ENCODE measurements at regions not wholly inside any gene's neighbourhood (a gene's known extent, or its start where the extent isn't known, plus 50 kb on each side); places are given as distances from the start of the nearest gene placed in this dataset.

DNA sequence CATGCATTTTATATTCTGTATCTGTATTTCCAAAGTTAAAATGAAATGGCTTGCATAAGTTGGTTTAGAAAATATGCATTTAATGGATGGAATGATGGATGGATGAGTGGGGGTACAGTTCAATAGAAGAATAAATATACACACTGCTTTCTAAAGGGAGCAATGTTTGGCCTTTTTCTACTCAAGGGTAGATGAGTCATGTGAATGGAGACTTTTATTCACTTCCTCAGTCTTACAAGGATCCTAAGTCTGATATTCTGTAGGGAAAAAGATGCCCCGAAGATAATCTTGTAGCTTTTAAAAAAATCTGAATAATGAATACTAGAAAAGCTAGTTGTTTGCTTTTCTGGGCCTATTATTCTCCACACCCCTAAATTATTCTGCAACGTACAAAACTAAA is 2112.1 kb downstream of the MAT2B start:
- Histone ChIP-seq H3K9me3 (no peaks in the 10 kb centered on the region), H3K27me3 (no peaks in the 10 kb centered on the region), H3K36me3 (no peaks in the 10 kb centered on the region), H3K4me1 (no peaks in the 10 kb centered on the region), H3K4me3 (ENCODE audit: low read depth, low read length) (no peak overlapping the region)
- DNase-seq: no peak
- TF ChIP-seq, protein P1, sequence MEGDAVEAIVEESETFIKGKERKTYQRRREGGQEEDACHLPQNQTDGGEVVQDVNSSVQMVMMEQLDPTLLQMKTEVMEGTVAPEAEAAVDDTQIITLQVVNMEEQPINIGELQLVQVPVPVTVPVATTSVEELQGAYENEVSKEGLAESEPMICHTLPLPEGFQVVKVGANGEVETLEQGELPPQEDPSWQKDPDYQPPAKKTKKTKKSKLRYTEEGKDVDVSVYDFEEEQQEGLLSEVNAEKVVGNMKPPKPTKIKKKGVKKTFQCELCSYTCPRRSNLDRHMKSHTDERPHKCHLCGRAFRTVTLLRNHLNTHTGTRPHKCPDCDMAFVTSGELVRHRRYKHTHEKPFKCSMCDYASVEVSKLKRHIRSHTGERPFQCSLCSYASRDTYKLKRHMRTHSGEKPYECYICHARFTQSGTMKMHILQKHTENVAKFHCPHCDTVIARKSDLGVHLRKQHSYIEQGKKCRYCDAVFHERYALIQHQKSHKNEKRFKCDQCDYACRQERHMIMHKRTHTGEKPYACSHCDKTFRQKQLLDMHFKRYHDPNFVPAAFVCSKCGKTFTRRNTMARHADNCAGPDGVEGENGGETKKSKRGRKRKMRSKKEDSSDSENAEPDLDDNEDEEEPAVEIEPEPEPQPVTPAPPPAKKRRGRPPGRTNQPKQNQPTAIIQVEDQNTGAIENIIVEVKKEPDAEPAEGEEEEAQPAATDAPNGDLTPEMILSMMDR (IDR thresholded peaks at IDR 0.05; ENCODE audit: low read depth, low read length): no peak

DNA sequence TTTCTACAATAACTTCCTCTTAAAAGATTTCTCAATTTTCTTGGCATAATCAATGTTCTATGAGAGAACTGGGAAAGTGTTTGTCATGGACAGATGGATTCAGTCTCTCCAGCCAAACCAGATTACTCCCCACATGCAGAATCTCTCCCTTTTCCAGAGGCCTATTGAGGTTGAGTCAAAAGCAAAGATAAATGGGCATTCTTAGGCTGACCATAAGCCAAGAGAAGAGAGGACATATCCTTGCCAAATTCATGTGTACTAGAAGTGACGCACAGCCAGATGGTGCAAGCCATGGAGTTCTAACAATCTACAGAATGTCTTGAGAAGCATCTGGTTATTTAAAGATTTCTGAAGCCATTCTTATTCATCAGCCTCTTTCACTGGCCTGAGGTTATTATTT is 2115.0 kb downstream of the MAT2B start:
- no peak overlapping the region for H3K4me3 ChIP-seq (ENCODE audit: low read depth, low read length)
- no peaks in the 10 kb centered on the region for H3K9me3 ChIP-seq
- H3K36me3 ChIP-seq: no peaks in the 10 kb centered on the region
- H3K27me3 ChIP-seq: no peaks in the 10 kb centered on the region
- no peak for DNase-seq
- no peaks in the 10 kb centered on the region for H3K4me1 ChIP-seq
- TF ChIP-seq, protein P1 (IDR thresholded peaks at IDR 0.05; ENCODE audit: low read depth, low read length): no peak

DNA sequence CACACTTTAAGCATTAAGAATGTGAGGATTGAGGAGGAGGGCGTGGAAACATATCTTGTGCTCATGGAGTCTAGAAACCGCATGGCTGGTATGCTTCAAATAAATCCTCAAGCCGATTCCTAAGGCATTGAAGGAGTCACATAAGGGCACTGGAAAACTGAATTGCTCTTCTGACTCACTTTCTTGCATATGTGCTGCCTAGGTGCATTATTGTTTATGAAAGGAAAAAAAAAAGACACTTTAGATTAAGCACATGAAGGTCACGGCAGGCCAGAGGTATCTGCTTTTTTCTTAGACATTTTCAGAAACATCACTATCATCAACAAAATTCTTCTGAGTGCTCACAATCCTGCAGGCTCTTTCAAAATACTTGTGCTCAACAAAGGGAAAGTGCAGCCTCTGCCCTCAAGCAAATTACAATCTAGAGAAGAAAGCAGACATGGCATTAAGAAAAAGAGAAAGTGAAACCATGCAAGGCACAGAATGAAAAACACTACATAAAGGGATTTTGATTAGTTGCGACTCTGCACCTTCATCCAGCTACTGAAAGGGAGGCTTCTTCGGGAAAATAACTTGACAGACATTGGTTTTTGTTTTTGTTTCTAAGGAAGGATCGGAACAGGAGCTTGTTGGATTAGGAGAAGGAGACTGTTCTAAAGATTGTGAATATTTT is 2117.6 kb downstream of the MAT2B start:
- Histone ChIP-seq H3K9me3 (no peaks in the 10 kb centered on the region), H3K4me3 (ENCODE audit: low read depth, low read length) (no peak overlapping the region)
- TF ChIP-seq, protein P1 (IDR thresholded peaks at IDR 0.05; ENCODE audit: low read depth, low read length): no peak

DNA sequence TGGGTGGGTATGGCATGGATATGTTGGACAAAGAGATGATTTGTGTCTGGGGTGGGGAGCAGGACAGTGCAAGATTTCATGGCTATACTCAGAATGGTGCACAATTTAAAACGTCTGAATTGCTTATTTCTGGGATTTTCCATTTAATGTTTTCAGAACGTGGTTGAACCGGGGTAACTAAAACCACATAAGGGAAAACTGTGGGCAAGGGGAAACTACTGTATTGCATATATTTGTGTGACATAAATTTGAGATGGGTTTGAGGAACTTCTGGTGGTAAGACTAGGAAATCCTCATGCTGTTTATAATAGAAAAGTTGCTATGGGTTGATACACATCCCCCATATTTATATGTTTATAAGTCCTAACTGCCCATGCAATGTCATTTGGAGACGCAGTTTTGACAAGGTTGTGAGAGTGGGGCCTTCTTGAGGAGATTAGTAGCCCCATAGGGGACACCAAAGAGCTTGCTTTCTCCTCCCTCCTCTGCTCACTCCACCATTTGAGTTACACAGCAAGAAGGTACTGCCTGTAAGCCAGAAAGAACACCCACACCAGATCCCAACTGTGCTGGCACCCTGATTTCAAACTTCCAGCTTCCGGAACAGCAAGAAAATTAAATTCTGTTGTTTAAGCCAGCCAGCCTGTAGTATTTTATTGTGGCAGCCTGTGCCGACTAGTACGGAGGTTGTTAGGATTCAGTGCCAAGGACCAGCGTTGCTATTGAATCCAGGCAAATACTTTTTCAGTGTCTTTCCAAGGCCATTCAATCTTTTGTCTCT is 2118.9 kb downstream of the MAT2B start:
- H3K4me1 ChIP-seq: no peaks in the 10 kb centered on the region
- TF ChIP-seq, protein P1 (IDR thresholded peaks at IDR 0.05; ENCODE audit: low read depth, low read length): no peak
- H3K4me3 ChIP-seq (ENCODE audit: low read depth, low read length): no peak overlapping the region
- no peaks in the 10 kb centered on the region for H3K27me3 ChIP-seq
- H3K9me3 ChIP-seq: no peaks in the 10 kb centered on the region
- no peaks in the 10 kb centered on the region for H3K36me3 ChIP-seq
- no peak for DNase-seq

More for the DNA sequence above, 2117.6 kb downstream of the MAT2B start:
- Histone ChIP-seq H3K4me1 (no peaks in the 10 kb centered on the region), H3K36me3 (no peaks in the 10 kb centered on the region), H3K27me3 (no peaks in the 10 kb centered on the region)
- DNase-seq: no peak

DNA sequence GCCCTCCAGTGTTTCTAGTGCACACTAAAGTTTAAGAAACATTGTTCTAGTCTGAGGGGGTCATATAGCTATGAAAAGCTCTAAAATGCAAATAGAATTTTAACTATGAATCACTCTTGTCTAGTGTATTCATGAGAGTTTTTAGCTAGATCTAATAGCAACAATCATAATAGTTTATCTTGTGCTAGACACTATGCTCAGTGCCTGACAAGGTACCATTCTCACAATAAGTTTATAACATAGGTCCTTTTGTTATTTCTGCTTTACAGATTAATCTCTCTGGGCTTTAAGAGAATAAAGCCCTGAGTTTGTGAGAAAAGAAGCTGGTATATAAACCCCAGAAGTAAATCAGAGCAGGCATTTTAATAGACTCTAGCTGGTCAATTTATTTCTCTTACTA is 2120.7 kb downstream of the MAT2B start:
- H3K27me3 ChIP-seq: no peaks in the 10 kb centered on the region
- H3K9me3 ChIP-seq: no peaks in the 10 kb centered on the region
- TF ChIP-seq, protein P1 (IDR thresholded peaks at IDR 0.05; ENCODE audit: low read depth, low read length): no peak
- H3K4me3 ChIP-seq (ENCODE audit: low read depth, low read length): no peak overlapping the region
- no peaks in the 10 kb centered on the region for H3K36me3 ChIP-seq
- H3K4me1 ChIP-seq: no peaks in the 10 kb centered on the region
- DNase-seq: no peak

All from BE2C (cell line).